ENCODE measurements at regions not wholly inside any gene's neighbourhood (a gene's known extent, or its start where the extent isn't known, plus 50 kb on each side); places are given as distances from the start of the nearest gene placed in this dataset.
"Not testable (repeated sequence)": the region's sequence is repeated elsewhere in the genome, so short reads cannot be mapped to it uniquely, and the experiment has no call there.

GRCh38 chr10:64814201-64814600, 1293.0 kb downstream of the REEP3 start:
- no peak for DNase-seq (ENCODE audit: low read depth, low spot score)

GRCh38 chr10:64829888-64830412, 1308.7 kb downstream of the REEP3 start:
- DNase-seq (ENCODE audit: low read depth, low spot score), result no peak

- no peak for DNase-seq (ENCODE audit: low read depth, low spot score)
These were observed 1309.7 kb downstream of the REEP3 start for GRCh38 chr10:64830869-64831268.

GRCh38 chr10:64840341-64840740, 1319.1 kb downstream of the REEP3 start:
- no peak for DNase-seq (ENCODE audit: low read depth, low spot score)

- DNase-seq (ENCODE audit: low read depth, low spot score), result no peak
These were observed 1325.5 kb downstream of the REEP3 start for GRCh38 chr10:64846700-64847099.

GRCh38 chr10:64855941-64856340, 1334.7 kb downstream of the REEP3 start:
- DNase-seq (ENCODE audit: low read depth, low spot score), result no peak

GRCh38 chr10:64859911-64860310, 1338.7 kb downstream of the REEP3 start:
- DNase-seq (ENCODE audit: low read depth, low spot score), result no peak

GRCh38 chr10:64863836-64864235, 1342.6 kb downstream of the REEP3 start:
- DNase-seq (ENCODE audit: low read depth, low spot score), result no peak

GRCh38 chr10:64867501-64867962, 1346.3 kb downstream of the REEP3 start:
- DNase-seq (ENCODE audit: low read depth, low spot score), result no peak

- DNase-seq (ENCODE audit: low read depth, low spot score), result no peak
These were observed 1351.9 kb downstream of the REEP3 start for GRCh38 chr10:64873088-64873487.

GRCh38 chr10:64873959-64874358, 1352.8 kb downstream of the REEP3 start:
- no peak for DNase-seq (ENCODE audit: low read depth, low spot score)

GRCh38 chr10:64880546-64880945, 1359.3 kb downstream of the REEP3 start:
- no peak for DNase-seq (ENCODE audit: low read depth, low spot score)

- no peak for DNase-seq (ENCODE audit: low read depth, low spot score)
These were observed 1360.1 kb downstream of the REEP3 start for GRCh38 chr10:64881257-64881656.

- no peak for DNase-seq (ENCODE audit: low read depth, low spot score)
These were observed 1375.4 kb downstream of the REEP3 start for GRCh38 chr10:64896582-64896981.

GRCh38 chr10:64906311-64906710, 1385.1 kb downstream of the REEP3 start:
- not testable (repeated sequence) for DNase-seq (ENCODE audit: low read depth, low spot score)

- DNase-seq (ENCODE audit: low read depth, low spot score), result not testable (repeated sequence)
These were observed 1403.1 kb downstream of the REEP3 start for GRCh38 chr10:64924306-64924705.

GRCh38 chr10:64952042-64952441, 1430.8 kb downstream of the REEP3 start:
- no peak for DNase-seq (ENCODE audit: low read depth, low spot score)

- no peak for DNase-seq (ENCODE audit: low read depth, low spot score)
These were observed 1435.2 kb downstream of the REEP3 start for GRCh38 chr10:64956441-64956840.

- DNase-seq (ENCODE audit: low read depth, low spot score), result no peak
These were observed 1437.9 kb downstream of the REEP3 start for GRCh38 chr10:64959116-64959515.

- no peak for DNase-seq (ENCODE audit: low read depth, low spot score)
These were observed 1438.7 kb downstream of the REEP3 start for GRCh38 chr10:64959883-64960282.

GRCh38 chr10:64973391-64973790, 1452.2 kb downstream of the REEP3 start:
- no peak for DNase-seq (ENCODE audit: low read depth, low spot score)

GRCh38 chr10:64976150-64976549, 1454.9 kb downstream of the REEP3 start:
- no peak for DNase-seq (ENCODE audit: low read depth, low spot score)

- no peak for DNase-seq (ENCODE audit: low read depth, low spot score)
These were observed 1456.7 kb downstream of the REEP3 start for GRCh38 chr10:64977915-64978314.

- no peak for DNase-seq (ENCODE audit: low read depth, low spot score)
These were observed 1475.7 kb downstream of the REEP3 start for GRCh38 chr10:64996886-64997285.
